ENCODE measurements at regions not wholly inside any gene's neighbourhood (a gene's known extent, or its start where the extent isn't known, plus 50 kb on each side); places are given as distances from the start of the nearest gene placed in this dataset.

GRCh38 chr2:104654811-104655210, 199.1 kb upstream of the POU3F3 start:
- no peak for DNase-seq

- DNase-seq = no peak
Observed at GRCh38 chr2:104656571-104657163, 197.2 kb upstream of the POU3F3 start.

- no peak for DNase-seq
Observed at GRCh38 chr2:104658144-104658835, 195.6 kb upstream of the POU3F3 start.

GRCh38 chr2:104658904-104659591, 194.9 kb upstream of the POU3F3 start:
- DNase-seq = no peak

- DNase-seq = no peak
Observed at GRCh38 chr2:104660991-104661390, 192.9 kb upstream of the POU3F3 start.

GRCh38 chr2:104664672-104665071, 189.2 kb upstream of the POU3F3 start:
- DNase-seq = no peak

GRCh38 chr2:104668631-104669030, 185.3 kb upstream of the POU3F3 start:
- no peak for DNase-seq

GRCh38 chr2:104673225-104673624, 180.7 kb upstream of the POU3F3 start:
- DNase-seq = no peak

- DNase-seq = no peak
Observed at GRCh38 chr2:104678181-104678580, 175.7 kb upstream of the POU3F3 start.

GRCh38 chr2:104685591-104685990, 168.3 kb upstream of the POU3F3 start:
- DNase-seq = no peak

GRCh38 chr2:104687147-104687546, 166.8 kb upstream of the POU3F3 start:
- no peak for DNase-seq

- no peak for DNase-seq
Observed at GRCh38 chr2:104690255-104690984, 163.5 kb upstream of the POU3F3 start.

GRCh38 chr2:104698276-104698675, 155.6 kb upstream of the POU3F3 start:
- DNase-seq = no peak

- DNase-seq = no peak
Observed at GRCh38 chr2:104701411-104701911, 152.5 kb upstream of the POU3F3 start.

GRCh38 chr2:104702031-104702850, 151.7 kb upstream of the POU3F3 start:
- no peak for DNase-seq

GRCh38 chr2:104703669-104704068, 150.2 kb upstream of the POU3F3 start:
- no peak for DNase-seq

- no peak for DNase-seq
Observed at GRCh38 chr2:104704496-104705245, 149.2 kb upstream of the POU3F3 start.

GRCh38 chr2:104707056-104707455, 146.9 kb upstream of the POU3F3 start:
- DNase-seq = no peak

GRCh38 chr2:104708967-104709366, 144.9 kb upstream of the POU3F3 start:
- no peak for DNase-seq

GRCh38 chr2:104716061-104716460, 137.9 kb upstream of the POU3F3 start:
- DNase-seq = no peak

GRCh38 chr2:104733226-104733943, 120.5 kb upstream of the POU3F3 start:
- no peak for DNase-seq
